ENCODE measurements at regions not wholly inside any gene's neighbourhood (a gene's known extent, or its start where the extent isn't known, plus 50 kb on each side); places are given as distances from the start of the nearest gene placed in this dataset.

DNA sequence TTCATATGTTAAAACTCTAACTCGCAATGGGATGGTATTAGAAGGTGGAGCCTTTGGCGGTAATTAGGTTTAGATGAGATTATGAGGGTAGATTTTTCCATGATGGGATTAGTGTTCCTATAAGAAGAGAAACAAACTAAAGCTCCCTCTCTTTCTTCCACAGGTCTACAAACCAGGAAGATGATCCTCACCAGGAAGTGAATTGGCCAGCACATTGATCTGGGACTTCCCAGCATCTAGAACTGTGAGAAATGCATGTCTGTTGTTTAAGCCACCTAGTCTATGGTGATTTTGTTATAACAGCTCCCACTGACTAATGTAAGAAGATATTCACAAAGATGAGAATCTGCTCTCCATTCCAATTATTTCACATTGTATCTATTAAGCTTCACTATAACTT, 2266.9 kb downstream of the PCDH7 start:
- TF ChIP-seq CTCF (IDR thresholded peaks at IDR 0.05) = no peak
- no peak for TF ChIP-seq POLR2A (IDR thresholded peaks at IDR 0.05)
- TF ChIP-seq POLR2AphosphoS5 (IDR thresholded peaks at IDR 0.05) = no peak
- TF ChIP-seq EP300 (IDR thresholded peaks at IDR 0.05) = no peak

Measured in stomach (tissue), 4 donors.